ENCODE measurements at regions not wholly inside any gene's neighbourhood (a gene's known extent, or its start where the extent isn't known, plus 50 kb on each side); places are given as distances from the start of the nearest gene placed in this dataset.
A peak's percentile ranks its signal among the peaks of the same experiment; 100 is the strongest.

DNA sequence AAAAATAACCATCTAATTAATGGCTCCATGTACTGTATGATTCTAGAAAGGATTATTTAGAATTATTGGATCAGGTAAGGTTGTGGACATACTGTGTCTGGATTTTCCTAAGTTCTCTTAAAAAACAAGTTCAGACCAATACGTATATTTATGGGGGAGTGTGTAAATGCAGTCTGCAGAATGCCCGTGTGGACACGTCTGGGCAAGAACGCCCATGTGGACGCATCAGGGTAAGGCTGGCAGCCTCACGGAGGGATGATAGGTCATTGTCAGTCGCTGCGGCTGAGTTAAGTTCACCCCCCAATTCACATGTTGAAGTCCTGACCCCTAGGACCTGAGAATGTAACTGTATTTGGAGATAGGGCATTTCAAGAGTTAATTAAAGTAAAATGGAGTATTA is 160.0 kb upstream of the SHH start:
- Histone ChIP-seq H3K4me2 (ENCODE audit: low read length, poor library complexity, severe bottlenecking) (no peak overlapping the region), H3K18ac (ENCODE audit: low read depth in 1 of 2, low read length in 2 of 2) (no peak overlapping the region), H3K23ac (ENCODE audit: low read length in 2 of 2) (no peak overlapping the region), H3K14ac (ENCODE audit: low read length in 2 of 2) (no peak overlapping the region), H3K27ac (ENCODE audit: low read length, poor library complexity, severe bottlenecking) (no peak overlapping the region), H3K36me3 (ENCODE audit: control insufficient read depth in 1 of 2, insufficient read depth in 2 of 2, low read depth in 1 of 2, low read length in 2 of 2) (no peaks in the 10 kb centered on the region), H3K27me3 (ENCODE audit: control insufficient read depth in 1 of 2, insufficient read depth in 1 of 2, low read length in 2 of 2) (no peaks in the 10 kb centered on the region), H4K8ac (ENCODE audit: low read length) (no peak overlapping the region), H3K4ac (ENCODE audit: low read depth in 1 of 2, low read length in 2 of 2) (no peak overlapping the region), H3K79me1 (replicated peaks; ENCODE audit: low read length, poor library complexity, severe bottlenecking) (no peaks in the 10 kb centered on the region), H3K4me1 (ENCODE audit: control insufficient read depth, insufficient read depth, low read depth, low read length) (peaks cover 9% of the 10 kb centered on the region), H2BK5ac (ENCODE audit: low read depth, low read length, poor library complexity, severe bottlenecking) (no peak overlapping the region), H2BK120ac (ENCODE audit: low read depth, low read length) (no peak overlapping the region), H2BK12ac (ENCODE audit: low read length in 2 of 2) (no peak overlapping the region), H2AK5ac (ENCODE audit: low read length, severe bottlenecking) (no peak overlapping the region), H3K4me3 (ENCODE audit: insufficient read depth in 1 of 2, low read depth in 1 of 2, low read length in 2 of 2) (no peak overlapping the region), H3K9me3 (ENCODE audit: control insufficient read depth, low read length) (no peaks in the 10 kb centered on the region), H4K91ac (ENCODE audit: low read length) (no peak overlapping the region), H2BK15ac (ENCODE audit: low read depth, poor library complexity, severe bottlenecking) (no peak overlapping the region), H3K9ac (ENCODE audit: low read length) (no peak overlapping the region), H2AFZ (ENCODE audit: low read depth, low read length) (no peak overlapping the region)
- WGBS, result 96% methylated on average over 6 of the region's 8 CpGs
- no peak for DNase-seq

- H3K4me1 ChIP-seq (ENCODE audit: control insufficient read depth, insufficient read depth, low read depth, low read length), result peaks cover 9% of the 10 kb centered on the region
- H3K9ac ChIP-seq (ENCODE audit: low read length), result no peak overlapping the region
- H3K4ac ChIP-seq (ENCODE audit: low read depth in 1 of 2, low read length in 2 of 2), result no peak overlapping the region
- H3K27ac ChIP-seq (ENCODE audit: low read length, poor library complexity, severe bottlenecking), result no peak overlapping the region
- H2BK12ac ChIP-seq (ENCODE audit: low read length in 2 of 2), result no peak overlapping the region
- no peaks in the 10 kb centered on the region for H3K27me3 ChIP-seq (ENCODE audit: control insufficient read depth in 1 of 2, insufficient read depth in 1 of 2, low read length in 2 of 2)
- H3K9me3 ChIP-seq (ENCODE audit: control insufficient read depth, low read length), result no peaks in the 10 kb centered on the region
- no peak overlapping the region for H4K8ac ChIP-seq (ENCODE audit: low read length)
- no peak overlapping the region for H2BK5ac ChIP-seq (ENCODE audit: low read depth, low read length, poor library complexity, severe bottlenecking)
- H3K79me1 ChIP-seq (replicated peaks; ENCODE audit: low read length, poor library complexity, severe bottlenecking), result no peaks in the 10 kb centered on the region
- H3K4me2 ChIP-seq (ENCODE audit: low read length, poor library complexity, severe bottlenecking), result no peak overlapping the region
- no peak overlapping the region for H2AK5ac ChIP-seq (ENCODE audit: low read length, severe bottlenecking)
- no peak overlapping the region for H2BK120ac ChIP-seq (ENCODE audit: low read depth, low read length)
- H3K36me3 ChIP-seq (ENCODE audit: control insufficient read depth in 1 of 2, insufficient read depth in 2 of 2, low read depth in 1 of 2, low read length in 2 of 2), result no peaks in the 10 kb centered on the region
- no peak overlapping the region for H3K18ac ChIP-seq (ENCODE audit: low read depth in 1 of 2, low read length in 2 of 2)
- H3K14ac ChIP-seq (ENCODE audit: low read length in 2 of 2), result no peak overlapping the region
- 77% methylated on average over 15 of the region's 15 CpGs for WGBS
- H4K91ac ChIP-seq (ENCODE audit: low read length), result no peak overlapping the region
- H2AFZ ChIP-seq (ENCODE audit: low read depth, low read length), result no peak overlapping the region
- no peak for DNase-seq
- no peak overlapping the region for H3K23ac ChIP-seq (ENCODE audit: low read length in 2 of 2)
- H2BK15ac ChIP-seq (ENCODE audit: low read depth, poor library complexity, severe bottlenecking), result no peak overlapping the region
- H3K4me3 ChIP-seq (ENCODE audit: insufficient read depth in 1 of 2, low read depth in 1 of 2, low read length in 2 of 2), result no peak overlapping the region
These were observed 159.0 kb upstream of the SHH start for GRCh38 chr7:155971180-155971770.

DNA sequence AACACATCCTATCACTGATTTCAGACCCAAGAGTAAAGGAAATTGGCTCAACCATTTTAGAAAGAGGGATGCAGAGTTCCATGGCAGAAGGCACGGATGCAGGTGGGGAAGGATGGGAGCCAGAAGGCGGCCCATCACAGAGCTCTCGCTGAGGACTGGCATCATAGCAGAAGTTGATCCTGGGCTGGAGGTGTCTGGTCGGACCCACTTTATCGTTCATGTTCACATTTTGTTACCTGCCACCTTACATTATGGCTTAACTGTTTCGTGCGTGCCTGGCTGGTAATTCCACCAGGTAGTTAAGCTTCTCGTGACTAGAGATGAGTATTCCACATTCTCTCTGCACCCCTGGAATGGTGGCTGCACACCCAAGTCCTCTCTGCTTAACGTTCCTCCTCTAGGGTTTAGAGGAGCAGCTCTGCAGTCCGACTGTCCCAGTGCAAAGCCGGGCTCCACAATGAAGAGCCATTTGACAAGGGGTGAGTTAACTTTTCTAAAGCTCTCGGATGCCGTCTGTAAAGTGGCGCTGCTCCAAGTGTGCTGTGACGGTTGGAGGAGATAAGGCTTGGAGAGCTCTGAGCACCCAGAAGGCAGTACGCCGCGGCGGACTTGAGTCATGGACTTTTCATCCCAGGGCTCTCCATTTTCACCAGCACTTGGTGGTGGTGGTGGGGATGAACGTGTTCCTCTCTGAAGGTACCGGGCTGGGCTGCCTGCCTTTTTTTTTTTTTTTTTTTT is 157.1 kb upstream of the SHH start:
- Histone ChIP-seq H3K14ac (ENCODE audit: low read length in 2 of 2) (no peak overlapping the region), H3K27me3 (ENCODE audit: control insufficient read depth in 1 of 2, insufficient read depth in 1 of 2, low read length in 2 of 2) (no peaks in the 10 kb centered on the region), H3K79me1 (replicated peaks; ENCODE audit: low read length, poor library complexity, severe bottlenecking) (no peaks in the 10 kb centered on the region), H3K9me3 (ENCODE audit: control insufficient read depth, low read length) (no peaks in the 10 kb centered on the region), H2AK5ac (ENCODE audit: low read length, severe bottlenecking) (no peak overlapping the region), H3K4ac (ENCODE audit: low read depth in 1 of 2, low read length in 2 of 2) (no peak overlapping the region), H4K91ac (ENCODE audit: low read length) (no peak overlapping the region), H4K8ac (ENCODE audit: low read length) (no peak overlapping the region), H2BK15ac (ENCODE audit: low read depth, poor library complexity, severe bottlenecking) (no peak overlapping the region), H3K4me3 (ENCODE audit: insufficient read depth in 1 of 2, low read depth in 1 of 2, low read length in 2 of 2) (no peak overlapping the region), H2AFZ (ENCODE audit: low read depth, low read length) (no peak overlapping the region), H3K4me2 (ENCODE audit: low read length, poor library complexity, severe bottlenecking) (no peak overlapping the region), H3K27ac (ENCODE audit: low read length, poor library complexity, severe bottlenecking) (no peak overlapping the region), H3K4me1 (ENCODE audit: control insufficient read depth, insufficient read depth, low read depth, low read length) (peaks cover 18% of the 10 kb centered on the region), H3K23ac (ENCODE audit: low read length in 2 of 2) (no peak overlapping the region), H3K36me3 (ENCODE audit: control insufficient read depth in 1 of 2, insufficient read depth in 2 of 2, low read depth in 1 of 2, low read length in 2 of 2) (no peaks in the 10 kb centered on the region), H2BK120ac (ENCODE audit: low read depth, low read length) (no peak overlapping the region), H3K18ac (ENCODE audit: low read depth in 1 of 2, low read length in 2 of 2) (no peak overlapping the region), H3K9ac (ENCODE audit: low read length) (no peak overlapping the region), H2BK12ac (ENCODE audit: low read length in 2 of 2) (no peak overlapping the region), H2BK5ac (ENCODE audit: low read depth, low read length, poor library complexity, severe bottlenecking) (no peak overlapping the region)
- 83% methylated on average over 21 of the region's 21 CpGs for WGBS
- DNase-seq, result no peak

GRCh38 chr7:155965010-155965409 is 152.7 kb upstream of the SHH start:
- Histone ChIP-seq H3K27ac (ENCODE audit: low read length, poor library complexity, severe bottlenecking) (no peak overlapping the region), H3K4ac (ENCODE audit: low read depth in 1 of 2, low read length in 2 of 2) (no peak overlapping the region), H2BK12ac (ENCODE audit: low read length in 2 of 2) (no peak overlapping the region), H2BK120ac (ENCODE audit: low read depth, low read length) (no peak overlapping the region), H3K9ac (ENCODE audit: low read length) (no peak overlapping the region), H2BK15ac (ENCODE audit: low read depth, poor library complexity, severe bottlenecking) (no peak overlapping the region), H3K36me3 (ENCODE audit: control insufficient read depth in 1 of 2, insufficient read depth in 2 of 2, low read depth in 1 of 2, low read length in 2 of 2) (no peaks in the 10 kb centered on the region), H3K79me1 (replicated peaks; ENCODE audit: low read length, poor library complexity, severe bottlenecking) (no peaks in the 10 kb centered on the region), H3K9me3 (ENCODE audit: control insufficient read depth, low read length) (no peaks in the 10 kb centered on the region), H3K4me1 (ENCODE audit: control insufficient read depth, insufficient read depth, low read depth, low read length) (peaks cover 34% of the 10 kb centered on the region), H2AFZ (ENCODE audit: low read depth, low read length) (no peak overlapping the region), H2AK5ac (ENCODE audit: low read length, severe bottlenecking) (peak overlapping the region; percentile 9), H3K4me2 (ENCODE audit: low read length, poor library complexity, severe bottlenecking) (no peak overlapping the region), H3K27me3 (ENCODE audit: control insufficient read depth in 1 of 2, insufficient read depth in 1 of 2, low read length in 2 of 2) (no peaks in the 10 kb centered on the region), H4K8ac (ENCODE audit: low read length) (no peak overlapping the region), H3K18ac (ENCODE audit: low read depth in 1 of 2, low read length in 2 of 2) (no peak overlapping the region), H3K23ac (ENCODE audit: low read length in 2 of 2) (no peak overlapping the region), H4K91ac (ENCODE audit: low read length) (no peak overlapping the region), H2BK5ac (ENCODE audit: low read depth, low read length, poor library complexity, severe bottlenecking) (no peak overlapping the region), H3K4me3 (ENCODE audit: insufficient read depth in 1 of 2, low read depth in 1 of 2, low read length in 2 of 2) (no peak overlapping the region), H3K14ac (ENCODE audit: low read length in 2 of 2) (no peak overlapping the region)
- WGBS, result 81% methylated on average over 7 of the region's 7 CpGs
- DNase-seq, result no peak

All from mesenchymal stem cell (in vitro differentiated cells and primary cell).